Glomerular visceral epithelial cell (primary cell): ENCODE measurements at regions not wholly inside any gene's neighbourhood (a gene's known extent, or its start where the extent isn't known, plus 50 kb on each side); places are given as distances from the start of the nearest gene placed in this dataset.
"Not testable (repeated sequence)": the region's sequence is repeated elsewhere in the genome, so short reads cannot be mapped to it uniquely, and the experiment has no call there.

Experiments
- DNase-seq: peaks from one replicate; pipeline ENCODE4 v3.0.0-alpha.2; 2016; ENCODE audit errors: extremely low spot score

- DNase-seq, result no peak
Observed at GRCh38 chr18:1412655-1413322, 508.1 kb downstream of the ADCYAP1 start.

- DNase-seq, result no peak
Observed at GRCh38 chr18:1413323-1413675, 508.6 kb downstream of the ADCYAP1 start.

GRCh38 chr18:1416074-1416473 lies 511.4 kb downstream of the ADCYAP1 start:
- no peak for DNase-seq

GRCh38 chr18:1421502-1421901 lies 516.8 kb downstream of the ADCYAP1 start:
- DNase-seq, result no peak

GRCh38 chr18:1422634-1423033 lies 518.0 kb downstream of the ADCYAP1 start:
- DNase-seq, result no peak

GRCh38 chr18:1425679-1426078 lies 521.0 kb downstream of the ADCYAP1 start:
- no peak for DNase-seq

GRCh38 chr18:1435487-1435886 lies 530.8 kb downstream of the ADCYAP1 start:
- no peak for DNase-seq

GRCh38 chr18:1436199-1436598 lies 531.5 kb downstream of the ADCYAP1 start:
- no peak for DNase-seq

- no peak for DNase-seq
Observed at GRCh38 chr18:1438458-1438910, 533.8 kb downstream of the ADCYAP1 start.

GRCh38 chr18:1438967-1439366 lies 534.3 kb downstream of the ADCYAP1 start:
- no peak for DNase-seq

GRCh38 chr18:1444062-1444461 lies 539.4 kb downstream of the ADCYAP1 start:
- DNase-seq, result not testable (repeated sequence)

GRCh38 chr18:1446765-1447164 lies 542.1 kb downstream of the ADCYAP1 start:
- DNase-seq, result no peak

- DNase-seq, result no peak
Observed at GRCh38 chr18:1452821-1453220, 548.1 kb downstream of the ADCYAP1 start.

- no peak for DNase-seq
Observed at GRCh38 chr18:1455605-1456004, 550.9 kb downstream of the ADCYAP1 start.

GRCh38 chr18:1458547-1458946 lies 553.9 kb downstream of the ADCYAP1 start:
- no peak for DNase-seq

- no peak for DNase-seq
Observed at GRCh38 chr18:1463981-1464380, 559.3 kb downstream of the ADCYAP1 start.

- DNase-seq, result no peak
Observed at GRCh38 chr18:1464444-1465217, 560.0 kb downstream of the ADCYAP1 start.

GRCh38 chr18:1466035-1466434 lies 561.4 kb downstream of the ADCYAP1 start:
- no peak for DNase-seq

- no peak for DNase-seq
Observed at GRCh38 chr18:1467461-1467964, 562.8 kb downstream of the ADCYAP1 start.

GRCh38 chr18:1468550-1468949 lies 563.9 kb downstream of the ADCYAP1 start:
- DNase-seq, result no peak

- DNase-seq, result no peak
Observed at GRCh38 chr18:1475867-1476266, 571.2 kb downstream of the ADCYAP1 start.

- DNase-seq, result no peak
Observed at GRCh38 chr18:1480309-1480708, 575.6 kb downstream of the ADCYAP1 start.

- no peak for DNase-seq
Observed at GRCh38 chr18:1481577-1481976, 576.9 kb downstream of the ADCYAP1 start.
